ENCODE measurements at regions not wholly inside any gene's neighbourhood (a gene's known extent, or its start where the extent isn't known, plus 50 kb on each side); places are given as distances from the start of the nearest gene placed in this dataset.

- TF ChIP-seq PRDM15 (CRISPR knock-in tag; IDR thresholded peaks at IDR 0.05), result no peak
These were observed 660.3 kb downstream of the TLR4 start (continued) for GRCh38 chr9:118364266-118365106.

- ATAC-seq (peak; percentile 43), DNase-seq (ENCODE audit: low spot score) (no peak)
- CTCF ChIA-PET, result no interaction called here
- H3K36me3 Mint-ChIP-seq, result no peaks in the 10 kb centered on the region
- no peak overlapping the region for H3K4me3 Mint-ChIP-seq
- TF ChIP-seq RORB (CRISPR knock-in tag; IDR thresholded peaks at IDR 0.05) (no peak), KAT7 (CRISPR knock-in tag; IDR thresholded peaks at IDR 0.05; ENCODE audit: borderline replicate concordance) (no peak), IRF2 (CRISPR knock-in tag; IDR thresholded peaks at IDR 0.05; ENCODE audit: borderline replicate concordance, low read depth) (no peak), ZNF281 (CRISPR knock-in tag; IDR thresholded peaks at IDR 0.05) (no peak), ELF4 (CRISPR knock-in tag; IDR thresholded peaks at IDR 0.05; ENCODE audit: low read depth) (no peak), ZNF121 (CRISPR knock-in tag; IDR thresholded peaks at IDR 0.05) (no peak), OVOL2 (CRISPR knock-in tag; IDR thresholded peaks at IDR 0.05; ENCODE audit: borderline replicate concordance) (no peak), EMX1 (CRISPR knock-in tag; IDR thresholded peaks at IDR 0.05) (no peak), ZNF512 (CRISPR knock-in tag; IDR thresholded peaks at IDR 0.05; ENCODE audit: borderline replicate concordance) (no peak)
- peaks cover 19% of the 10 kb centered on the region for H3K4me1 Mint-ChIP-seq
- H3K27ac Mint-ChIP-seq, result no peak overlapping the region
- H3K27me3 Mint-ChIP-seq (ENCODE audit: low read depth), result no peaks in the 10 kb centered on the region
- POLR2A ChIA-PET, result no interaction called here
- no peaks in the 10 kb centered on the region for H3K9me3 Mint-ChIP-seq
These were observed 662.0 kb downstream of the TLR4 start for GRCh38 chr9:118366228-118366627.

- no peaks in the 10 kb centered on the region for H3K36me3 Mint-ChIP-seq
- ChIA-PET POLR2A (no interaction called here), CTCF (no interaction called here)
- no peaks in the 10 kb centered on the region for H3K9me3 Mint-ChIP-seq
- DNase-seq (ENCODE audit: low spot score) (no peak), ATAC-seq (no peak)
- no peak for TF ChIP-seq ZNF138 (CRISPR knock-in tag; conservative IDR thresholded peaks at IDR 0.05)
- no peak for TF ChIP-seq ZNF396 (CRISPR knock-in tag; IDR thresholded peaks at IDR 0.05; ENCODE audit: borderline replicate concordance)
- no peak for TF ChIP-seq SMAD3 (CRISPR knock-in tag; IDR thresholded peaks at IDR 0.05; ENCODE audit: borderline replicate concordance)
- no peak for TF ChIP-seq FOXJ3 (CRISPR knock-in tag; IDR thresholded peaks at IDR 0.05; ENCODE audit: borderline replicate concordance)
- TF ChIP-seq ESRRA (CRISPR knock-in tag; IDR thresholded peaks at IDR 0.05; ENCODE audit: borderline replicate concordance), result no peak
- no peaks in the 10 kb centered on the region for H3K27me3 Mint-ChIP-seq (ENCODE audit: low read depth)
- no peak overlapping the region for H3K4me3 Mint-ChIP-seq
- peaks cover 19% of the 10 kb centered on the region for H3K4me1 Mint-ChIP-seq
- no peak overlapping the region for H3K27ac Mint-ChIP-seq
These were observed 663.2 kb downstream of the TLR4 start for GRCh38 chr9:118367383-118367782.

Data from WTC11 (cell line).